ENCODE measurements at regions not wholly inside any gene's neighbourhood (a gene's known extent, or its start where the extent isn't known, plus 50 kb on each side); places are given as distances from the start of the nearest gene placed in this dataset.
A peak's percentile ranks its signal among the peaks of the same experiment; 100 is the strongest.

- DNase-seq: no peak
Measured at GRCh38 chr9:134967547-134967930, 49.8 kb upstream of the FCN1 start.

DNA sequence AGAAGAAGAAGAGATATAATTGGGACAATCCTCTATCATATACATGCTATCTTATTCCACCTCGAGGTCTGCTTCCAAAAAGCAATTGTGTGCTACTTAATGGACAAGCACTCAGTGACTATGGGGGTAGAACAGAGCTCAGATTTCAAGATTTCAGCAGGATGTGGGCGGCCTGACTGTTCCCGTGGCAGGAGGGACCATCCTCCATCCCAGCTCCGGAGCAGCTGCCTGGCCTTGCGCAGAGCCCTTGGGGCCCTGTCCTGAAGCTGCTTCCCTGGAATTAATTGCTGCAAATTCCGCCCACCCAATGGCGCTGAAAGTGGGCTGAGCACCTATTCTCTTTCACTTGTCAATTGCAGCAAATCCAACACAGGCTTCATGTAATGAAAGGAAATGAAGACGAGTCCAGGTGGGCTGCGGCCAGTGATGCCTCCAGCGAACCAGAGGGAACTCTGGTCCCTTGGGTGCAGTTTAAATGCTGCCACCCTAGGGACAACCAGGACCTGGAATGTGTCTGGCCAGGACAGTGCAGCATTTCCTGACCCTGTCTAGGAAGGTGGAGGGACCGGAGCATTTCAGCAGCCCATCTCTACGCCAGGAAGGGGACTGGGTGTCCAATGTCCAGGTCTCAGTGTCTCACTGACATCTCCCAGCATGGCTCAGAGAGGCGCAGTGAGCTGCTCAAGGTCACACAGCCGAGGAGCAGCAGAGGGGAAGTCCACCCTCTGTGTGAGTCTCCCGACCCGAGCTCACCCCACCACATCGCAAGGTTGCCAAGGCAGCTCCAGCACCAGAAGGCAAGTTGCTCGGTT, 50.5 kb upstream of the FCN1 start:
- DNase-seq: no peak

GRCh38 chr9:134968823-134969090, 51.0 kb upstream of the FCN1 start:
- no peak for DNase-seq

- DNase-seq: no peak
Measured at GRCh38 chr9:134969156-134970045, 51.7 kb upstream of the FCN1 start.

- no peak for DNase-seq
Measured at GRCh38 chr9:134970198-134970597, 52.5 kb upstream of the FCN1 start.

- no peak for DNase-seq
Measured at GRCh38 chr9:134970719-134971118, 53.0 kb upstream of the FCN1 start.

- no peak for DNase-seq
Measured at GRCh38 chr9:134971196-134971595, 53.5 kb upstream of the FCN1 start.

GRCh38 chr9:134971696-134972095, 54.0 kb upstream of the FCN1 start:
- DNase-seq: no peak

DNA sequence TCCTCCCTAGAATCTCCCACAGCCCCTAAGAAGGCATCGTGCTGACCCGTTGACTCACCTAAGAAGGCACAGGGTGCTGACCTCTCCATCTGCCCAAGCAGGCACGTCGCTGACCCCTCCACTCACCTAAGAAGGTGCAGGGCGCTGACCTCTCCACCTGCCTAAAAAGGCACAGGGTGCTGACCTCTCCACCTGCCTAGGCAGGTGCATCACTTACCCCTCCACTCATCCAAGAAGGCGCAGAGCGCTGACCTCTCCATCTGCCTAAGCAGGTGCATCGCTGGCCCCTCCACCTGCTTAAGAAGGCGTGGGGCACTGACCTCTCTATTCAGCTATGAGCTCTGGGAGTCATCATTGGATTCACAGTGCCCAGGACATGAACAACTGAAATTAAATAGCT, 54.4 kb upstream of the FCN1 start:
- DNase-seq: no peak

DNA sequence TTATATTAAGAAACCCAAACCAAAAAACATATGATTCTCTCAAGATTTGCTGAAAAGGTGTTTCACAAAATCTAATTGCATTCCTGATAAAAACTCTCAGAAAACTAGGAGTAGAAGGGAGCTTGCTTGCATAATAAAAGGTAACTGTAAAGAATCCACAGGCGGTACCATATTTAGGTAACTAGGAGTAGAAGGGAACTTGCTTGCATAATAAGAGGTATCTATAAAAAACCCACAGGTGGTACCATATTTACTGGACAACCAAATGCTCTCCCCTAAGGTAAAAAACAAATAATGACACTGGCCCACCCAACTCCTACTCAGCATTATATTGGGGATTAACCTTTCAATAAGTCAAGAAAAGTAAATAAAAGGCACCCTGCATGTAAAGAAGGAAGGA, 57.5 kb upstream of the FCN1 start:
- DNase-seq: no peak

DNA sequence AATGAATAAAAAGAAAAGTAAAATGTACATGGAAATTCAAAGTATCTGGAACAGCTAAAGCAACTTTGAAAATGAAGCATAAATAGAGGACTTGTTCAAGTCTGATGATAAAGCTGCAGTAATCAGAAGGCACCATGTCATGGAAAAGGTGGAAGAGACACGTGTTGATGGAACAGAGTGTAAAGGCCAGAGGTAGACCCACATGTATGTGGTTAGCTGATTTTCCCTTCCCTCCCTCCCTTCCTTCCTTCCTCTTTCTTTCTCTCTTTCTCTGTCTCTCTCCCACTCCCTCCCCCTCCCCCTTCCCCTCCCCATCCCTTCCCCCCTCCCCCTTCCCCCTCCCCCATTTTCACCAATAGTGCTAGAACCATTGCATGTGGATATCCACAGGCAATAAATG, 58.7 kb upstream of the FCN1 start:
- no peak for DNase-seq

GRCh38 chr9:134978272-134978671, 60.6 kb upstream of the FCN1 start:
- DNase-seq: no peak

- no peak for DNase-seq
Measured at GRCh38 chr9:134980516-134980915, 62.8 kb upstream of the FCN1 start.

- no peak for DNase-seq
Measured at GRCh38 chr9:134980991-134981390, 63.3 kb upstream of the FCN1 start.

DNA sequence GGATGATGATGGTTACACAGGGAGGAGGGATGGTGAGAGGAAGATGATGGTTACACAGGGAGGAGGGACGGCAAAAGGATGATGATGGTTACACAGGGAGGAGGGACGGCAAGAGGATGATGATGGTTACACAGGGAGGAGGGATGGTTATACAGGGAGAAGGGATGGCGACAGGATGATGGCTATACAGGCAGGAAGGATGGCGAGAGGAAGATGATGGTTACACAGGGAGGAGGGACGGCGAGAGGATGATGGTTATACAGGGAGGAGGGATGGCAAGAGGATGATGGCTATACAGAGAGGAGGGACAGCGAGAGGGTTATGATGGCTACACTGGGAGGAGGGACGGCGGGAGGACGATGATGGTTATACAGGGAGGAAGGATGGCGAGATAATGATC, 64.1 kb upstream of the FCN1 start:
- DNase-seq: no peak

GRCh38 chr9:134982311-134982710, 64.6 kb upstream of the FCN1 start:
- no peak for DNase-seq

DNA sequence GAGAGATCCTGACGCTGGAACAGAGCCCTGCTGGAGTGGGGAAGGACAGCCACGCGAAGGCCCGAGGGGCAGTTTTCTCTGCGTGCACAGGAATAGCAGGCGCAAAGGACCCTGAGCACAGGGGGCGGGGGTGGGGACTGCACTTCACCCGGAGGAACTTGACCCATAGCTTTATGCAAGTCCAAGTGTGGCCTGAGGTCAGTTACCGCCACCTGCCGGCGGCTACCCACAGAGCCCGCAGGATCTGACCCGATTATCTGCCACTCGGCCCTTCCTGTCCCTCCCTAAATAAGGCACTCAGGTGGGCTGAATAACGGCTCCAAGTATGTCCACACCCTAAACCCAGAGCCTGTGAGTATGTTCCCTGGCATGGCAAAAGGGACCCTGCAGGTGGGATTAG, 65.4 kb upstream of the FCN1 start:
- DNase-seq: peak; percentile 76

- no peak for DNase-seq
Measured at GRCh38 chr9:134983506-134984371, 66.0 kb upstream of the FCN1 start.

DNA sequence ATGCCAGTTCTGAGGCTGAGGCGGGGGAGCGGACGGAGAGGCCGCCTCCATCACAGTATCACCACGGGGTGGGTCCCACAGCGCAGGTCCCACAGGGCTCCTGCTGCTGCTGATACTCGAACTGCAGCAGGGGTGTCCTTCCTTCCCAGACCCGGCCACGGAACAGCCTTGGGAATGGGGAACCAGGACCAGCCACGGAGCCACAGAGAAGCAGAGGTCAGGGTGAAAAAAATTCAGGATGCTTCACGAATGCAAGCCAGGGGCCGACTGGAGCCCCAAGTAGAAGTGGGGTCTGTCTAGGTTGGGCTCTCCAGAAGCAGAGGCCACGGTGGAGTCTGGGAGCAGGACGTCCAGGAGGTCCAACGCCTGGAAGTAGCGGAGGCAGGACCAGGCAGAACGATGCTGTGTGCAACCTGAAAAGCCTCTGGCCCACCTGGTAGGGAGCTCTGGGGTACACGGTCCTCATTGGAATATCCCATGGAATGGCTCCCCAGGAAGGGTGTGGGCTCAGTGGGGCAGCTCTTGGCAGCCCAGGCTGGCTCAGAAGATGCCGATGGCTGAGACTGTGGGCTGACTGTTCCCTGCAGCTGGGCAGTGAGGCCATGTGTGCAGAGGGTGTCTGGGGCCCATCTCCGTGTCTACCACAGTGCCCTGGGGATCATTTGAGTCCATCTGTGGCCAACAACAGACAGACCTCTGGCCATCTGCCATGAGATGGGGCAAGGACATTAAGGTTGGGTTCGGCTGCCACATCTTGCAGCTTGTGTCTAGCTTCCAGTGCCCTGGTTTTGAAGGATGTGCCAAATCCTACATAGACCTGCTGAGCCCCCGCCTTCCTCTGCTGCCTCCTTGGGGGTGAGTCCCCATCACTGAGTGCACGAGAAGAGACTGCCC, 66.9 kb upstream of the FCN1 start:
- no peak for DNase-seq

DNA sequence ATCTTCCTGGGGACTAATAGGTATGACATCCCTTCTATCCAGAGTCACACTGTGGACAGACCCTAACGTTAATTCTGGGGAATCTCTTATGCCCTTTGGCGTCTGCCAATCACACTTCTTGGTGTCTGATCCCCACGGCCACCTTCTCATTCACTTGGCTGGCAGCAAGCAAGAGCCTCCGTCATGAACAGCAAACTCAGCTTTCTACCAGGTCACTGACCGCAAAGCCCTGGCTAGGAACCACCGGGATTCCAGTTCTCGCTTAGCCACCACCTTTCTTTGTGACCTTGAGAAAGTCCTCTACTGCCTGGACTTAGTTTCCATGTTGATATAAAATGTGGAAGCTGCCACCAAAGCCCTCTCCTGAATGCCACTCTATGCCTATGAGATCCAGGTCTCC, 67.7 kb upstream of the FCN1 start:
- no peak for DNase-seq

GRCh38 chr9:134986957-134987356, 69.2 kb upstream of the FCN1 start:
- DNase-seq: no peak

DNA sequence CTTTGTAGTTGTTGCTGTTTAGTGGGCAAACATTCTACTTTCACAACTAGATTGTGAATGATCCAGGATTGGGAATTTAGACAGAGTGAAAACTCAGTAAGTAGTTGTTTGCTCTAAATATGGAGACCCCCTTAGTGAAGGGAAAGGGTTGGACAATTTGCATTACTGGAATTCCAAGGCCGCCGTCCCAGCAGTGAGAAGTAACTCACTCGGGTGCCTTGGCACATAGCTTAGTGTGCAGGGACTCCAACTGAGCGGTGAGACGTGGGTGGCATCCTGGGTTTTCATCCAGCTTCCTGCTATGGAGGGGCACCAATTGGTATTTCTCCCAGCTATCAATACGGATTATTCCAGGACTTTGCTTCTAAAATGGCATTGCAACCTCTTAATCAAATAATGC, 69.7 kb upstream of the FCN1 start:
- no peak for DNase-seq

Data from islet precursor cell (in vitro differentiated cells).